SK-N-SH treated with all-trans-retinoic acid at 6 μM for 48 hours (cell line): ENCODE measurements at regions not wholly inside any gene's neighbourhood (a gene's known extent, or its start where the extent isn't known, plus 50 kb on each side); places are given as distances from the start of the nearest gene placed in this dataset.

Source experiments
- ARNTL ChIP-seq: fragments of 450-650 bp; formaldehyde crosslinking; IDR thresholded peaks from 2 replicates; pipeline ENCODE4 v1.5.0; 2020; ENCODE audit warnings: low read depth, mild to moderate bottlenecking, moderate library complexity, borderline replicate concordance
- ESRRG ChIP-seq: fragments of 250-450 bp; sonication (Bioruptor Pico); IDR thresholded peaks from 2 replicates; pipeline ENCODE4 v1.6.1; 2021; ENCODE audit warnings: mild to moderate bottlenecking
- GLIS3 ChIP-seq: fragments of 250-450 bp; sonication (Bioruptor Pico); IDR thresholded peaks from 2 replicates; pipeline ENCODE4 v1.5.0; 2020; ENCODE audit warnings: mild to moderate bottlenecking, moderate library complexity
- OSR1 ChIP-seq: fragments of 250-450 bp; sonication (Bioruptor Pico); IDR thresholded peaks from 2 replicates; pipeline ENCODE4 v1.8.0; 2022; ENCODE audit warnings: moderate library complexity, mild to moderate bottlenecking, inconsistent platforms
- RARB ChIP-seq: fragments of 250-450 bp; sonication (Bioruptor Pico); IDR thresholded peaks from 2 replicates; pipeline ENCODE4 v1.8.0; 2021; ENCODE audit warnings: mild to moderate bottlenecking, moderate library complexity
- TCF4 ChIP-seq: fragments of 250-450 bp; sonication (Bioruptor Pico); IDR thresholded peaks from 2 replicates; pipeline ENCODE4 v1.8.0; 2021; ENCODE audit warnings: mild to moderate bottlenecking, moderate library complexity, borderline replicate concordance
- TOX ChIP-seq: fragments of 250-450 bp; sonication (Bioruptor Pico); IDR thresholded peaks from 2 replicates; pipeline ENCODE4 v1.8.0; 2021; ENCODE audit warnings: mild to moderate bottlenecking, moderate library complexity, borderline replicate concordance
- ZFP3 ChIP-seq: fragments of 250-450 bp; sonication (Bioruptor Pico); IDR thresholded peaks from 2 replicates; pipeline ENCODE4 v1.5.0; 2020; ENCODE audit warnings: mild to moderate bottlenecking, moderate library complexity
- ZFP30 ChIP-seq: fragments of 450-650 bp; formaldehyde crosslinking; IDR thresholded peaks from 2 replicates; pipeline ENCODE4 v1.5.0; 2022; ENCODE audit warnings: mild to moderate bottlenecking, moderate library complexity
- ZNF565 ChIP-seq: fragments of 450-650 bp; formaldehyde crosslinking; conservative IDR thresholded peaks from 2 replicates; pipeline ENCODE4 v1.5.0; 2020; ENCODE audit warnings: low read depth, mild to moderate bottlenecking, moderate library complexity
- TF ChIP-seq, protein P1 (sequence below): fragments of 250-450 bp; sonication (Bioruptor Pico); IDR thresholded peaks from 2 replicates; pipeline ENCODE4 v1.8.0; 2020; ENCODE audit warnings: mild to moderate bottlenecking, moderate library complexity, borderline replicate concordance
- TF ChIP-seq, protein P2 (sequence below): fragments of 250-450 bp; sonication (Bioruptor Pico); IDR thresholded peaks from 2 replicates; pipeline ENCODE4 v1.5.1; 2020; ENCODE audit warnings: low read depth, mild to moderate bottlenecking, moderate library complexity
- TF ChIP-seq, protein P3 (sequence below): fragments of 250-450 bp; sonication (Bioruptor Pico); IDR thresholded peaks from 2 replicates; pipeline ENCODE4 v1.5.1; 2021; ENCODE audit warnings: mild to moderate bottlenecking, moderate library complexity
- TF ChIP-seq, protein P4 (sequence below): fragments of 250-450 bp; sonication (Bioruptor Pico); IDR thresholded peaks from 2 replicates; pipeline ENCODE4 v1.8.0; 2021; ENCODE audit warnings: low read depth, mild to moderate bottlenecking, moderate library complexity, borderline replicate concordance

DNA sequence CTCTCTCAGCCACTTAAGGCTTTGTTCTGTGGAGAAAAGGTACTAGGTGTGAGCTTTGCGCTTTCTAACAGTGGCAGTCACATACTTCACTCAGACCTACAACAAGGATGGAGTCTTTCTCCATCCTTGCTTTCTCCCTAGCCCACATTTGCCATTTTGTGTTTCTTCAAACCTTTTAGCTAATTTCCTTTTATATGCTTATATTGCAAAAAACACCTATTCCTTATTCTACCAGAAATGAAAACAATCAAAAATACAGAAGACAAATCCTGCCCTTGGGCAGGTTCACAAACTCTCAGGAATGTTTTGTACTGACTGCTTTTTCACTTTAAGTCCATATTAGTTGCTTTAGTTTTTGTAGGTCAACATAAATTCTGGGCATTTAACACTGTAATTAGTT is 914.2 kb downstream of the SQOR start:
- TF ChIP-seq TOX, result no peak
- no peak for TF ChIP-seq TCF4 (CRISPR knock-in tag)
- TF ChIP-seq, protein P1, sequence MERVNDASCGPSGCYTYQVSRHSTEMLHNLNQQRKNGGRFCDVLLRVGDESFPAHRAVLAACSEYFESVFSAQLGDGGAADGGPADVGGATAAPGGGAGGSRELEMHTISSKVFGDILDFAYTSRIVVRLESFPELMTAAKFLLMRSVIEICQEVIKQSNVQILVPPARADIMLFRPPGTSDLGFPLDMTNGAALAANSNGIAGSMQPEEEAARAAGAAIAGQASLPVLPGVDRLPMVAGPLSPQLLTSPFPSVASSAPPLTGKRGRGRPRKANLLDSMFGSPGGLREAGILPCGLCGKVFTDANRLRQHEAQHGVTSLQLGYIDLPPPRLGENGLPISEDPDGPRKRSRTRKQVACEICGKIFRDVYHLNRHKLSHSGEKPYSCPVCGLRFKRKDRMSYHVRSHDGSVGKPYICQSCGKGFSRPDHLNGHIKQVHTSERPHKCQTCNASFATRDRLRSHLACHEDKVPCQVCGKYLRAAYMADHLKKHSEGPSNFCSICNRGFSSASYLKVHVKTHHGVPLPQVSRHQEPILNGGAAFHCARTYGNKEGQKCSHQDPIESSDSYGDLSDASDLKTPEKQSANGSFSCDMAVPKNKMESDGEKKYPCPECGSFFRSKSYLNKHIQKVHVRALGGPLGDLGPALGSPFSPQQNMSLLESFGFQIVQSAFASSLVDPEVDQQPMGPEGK (CRISPR knock-in tag), result no peak
- TF ChIP-seq, protein P2, sequence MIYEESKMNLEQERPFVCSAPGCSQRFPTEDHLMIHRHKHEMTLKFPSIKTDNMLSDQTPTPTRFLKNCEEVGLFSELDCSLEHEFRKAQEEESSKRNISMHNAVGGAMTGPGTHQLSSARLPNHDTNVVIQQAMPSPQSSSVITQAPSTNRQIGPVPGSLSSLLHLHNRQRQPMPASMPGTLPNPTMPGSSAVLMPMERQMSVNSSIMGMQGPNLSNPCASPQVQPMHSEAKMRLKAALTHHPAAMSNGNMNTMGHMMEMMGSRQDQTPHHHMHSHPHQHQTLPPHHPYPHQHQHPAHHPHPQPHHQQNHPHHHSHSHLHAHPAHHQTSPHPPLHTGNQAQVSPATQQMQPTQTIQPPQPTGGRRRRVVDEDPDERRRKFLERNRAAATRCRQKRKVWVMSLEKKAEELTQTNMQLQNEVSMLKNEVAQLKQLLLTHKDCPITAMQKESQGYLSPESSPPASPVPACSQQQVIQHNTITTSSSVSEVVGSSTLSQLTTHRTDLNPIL (CRISPR knock-in tag), result no peak
- no peak for TF ChIP-seq ZFP3
- TF ChIP-seq ZFP30 (CRISPR knock-in tag), result no peak
- TF ChIP-seq RARB, result no peak
- no peak for TF ChIP-seq ESRRG (CRISPR knock-in tag)
- TF ChIP-seq, protein P3, sequence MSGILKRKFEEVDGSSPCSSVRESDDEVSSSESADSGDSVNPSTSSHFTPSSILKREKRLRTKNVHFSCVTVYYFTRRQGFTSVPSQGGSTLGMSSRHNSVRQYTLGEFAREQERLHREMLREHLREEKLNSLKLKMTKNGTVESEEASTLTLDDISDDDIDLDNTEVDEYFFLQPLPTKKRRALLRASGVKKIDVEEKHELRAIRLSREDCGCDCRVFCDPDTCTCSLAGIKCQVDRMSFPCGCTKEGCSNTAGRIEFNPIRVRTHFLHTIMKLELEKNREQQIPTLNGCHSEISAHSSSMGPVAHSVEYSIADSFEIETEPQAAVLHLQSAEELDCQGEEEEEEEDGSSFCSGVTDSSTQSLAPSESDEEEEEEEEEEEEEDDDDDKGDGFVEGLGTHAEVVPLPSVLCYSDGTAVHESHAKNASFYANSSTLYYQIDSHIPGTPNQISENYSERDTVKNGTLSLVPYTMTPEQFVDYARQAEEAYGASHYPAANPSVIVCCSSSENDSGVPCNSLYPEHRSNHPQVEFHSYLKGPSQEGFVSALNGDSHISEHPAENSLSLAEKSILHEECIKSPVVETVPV (CRISPR knock-in tag), result no peak
- TF ChIP-seq ARNTL (CRISPR knock-in tag), result no peak
- TF ChIP-seq ZNF565 (CRISPR knock-in tag), result no peak
- TF ChIP-seq, protein P4, sequence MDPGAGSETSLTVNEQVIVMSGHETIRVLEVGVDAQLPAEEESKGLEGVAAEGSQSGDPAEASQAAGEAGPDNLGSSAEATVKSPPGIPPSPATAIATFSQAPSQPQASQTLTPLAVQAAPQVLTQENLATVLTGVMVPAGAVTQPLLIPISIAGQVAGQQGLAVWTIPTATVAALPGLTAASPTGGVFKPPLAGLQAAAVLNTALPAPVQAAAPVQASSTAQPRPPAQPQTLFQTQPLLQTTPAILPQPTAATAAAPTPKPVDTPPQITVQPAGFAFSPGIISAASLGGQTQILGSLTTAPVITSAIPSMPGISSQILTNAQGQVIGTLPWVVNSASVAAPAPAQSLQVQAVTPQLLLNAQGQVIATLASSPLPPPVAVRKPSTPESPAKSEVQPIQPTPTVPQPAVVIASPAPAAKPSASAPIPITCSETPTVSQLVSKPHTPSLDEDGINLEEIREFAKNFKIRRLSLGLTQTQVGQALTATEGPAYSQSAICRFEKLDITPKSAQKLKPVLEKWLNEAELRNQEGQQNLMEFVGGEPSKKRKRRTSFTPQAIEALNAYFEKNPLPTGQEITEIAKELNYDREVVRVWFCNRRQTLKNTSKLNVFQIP (CRISPR knock-in tag), result no peak
- TF ChIP-seq OSR1 (CRISPR knock-in tag), result no peak
- no peak for TF ChIP-seq GLIS3 (CRISPR knock-in tag)
